ENCODE measurements at regions not wholly inside any gene's neighbourhood (a gene's known extent, or its start where the extent isn't known, plus 50 kb on each side); places are given as distances from the start of the nearest gene placed in this dataset.
"Not testable (repeated sequence)": the region's sequence is repeated elsewhere in the genome, so short reads cannot be mapped to it uniquely, and the experiment has no call there.

GRCh38 chr20:50451792-50452425 lies 58.3 kb upstream of the PTPN1 start:
- not testable (repeated sequence) for DNase-seq

DNA sequence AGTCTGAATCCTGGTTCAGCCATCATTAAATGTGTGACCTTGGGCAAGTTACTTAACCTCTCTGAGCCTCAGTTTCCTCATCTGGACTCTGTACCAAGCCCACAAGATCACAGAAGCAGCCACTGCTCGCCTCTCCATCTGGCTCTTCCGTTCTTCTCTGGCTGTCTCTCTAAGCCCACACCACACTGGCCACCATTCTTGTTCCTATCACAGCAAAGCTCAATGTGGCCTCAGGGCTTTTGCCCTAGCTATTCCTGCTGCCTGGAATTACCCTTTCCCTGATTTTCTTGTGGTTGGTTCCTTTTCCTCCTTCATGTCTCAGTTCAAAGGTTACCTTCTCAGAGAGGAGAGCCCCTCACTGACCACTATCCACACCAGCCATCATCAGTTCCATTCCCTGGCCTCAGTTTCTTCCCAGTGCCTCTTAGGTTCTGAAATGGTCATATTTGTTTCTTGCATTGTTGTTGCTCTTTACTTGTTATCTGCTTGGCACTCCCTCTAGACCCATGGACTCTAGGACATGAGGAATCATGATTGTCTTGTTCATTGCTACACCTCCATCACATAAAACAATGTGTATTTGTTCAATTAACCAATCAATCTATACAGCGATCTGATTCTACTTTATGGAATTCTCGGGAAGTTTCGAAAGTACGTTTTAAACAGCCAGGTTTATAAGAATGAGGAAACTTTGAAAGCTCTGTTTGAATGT lies 56.5 kb upstream of the PTPN1 start:
- no peak for DNase-seq

DNA sequence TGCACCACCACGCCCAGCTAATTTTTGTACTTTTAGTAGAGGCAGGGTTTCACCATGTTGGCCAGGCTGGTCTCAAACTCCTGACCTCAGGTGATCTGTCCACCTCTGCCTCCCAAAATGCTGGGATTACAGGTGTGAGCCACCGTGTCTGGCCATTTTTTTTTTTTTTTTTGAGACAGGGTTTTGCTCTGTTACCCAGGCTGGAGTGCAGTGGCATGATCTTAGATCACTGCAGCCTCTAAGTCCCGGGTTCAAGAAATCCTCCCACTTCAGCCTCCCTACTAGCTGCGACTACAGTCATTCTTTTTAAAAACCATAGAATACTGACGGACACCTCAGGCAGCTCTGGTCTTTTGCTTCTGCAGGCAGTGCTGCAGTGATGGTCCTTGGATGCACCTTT lies 54.9 kb upstream of the PTPN1 start:
- DNase-seq = not testable (repeated sequence)

DNA sequence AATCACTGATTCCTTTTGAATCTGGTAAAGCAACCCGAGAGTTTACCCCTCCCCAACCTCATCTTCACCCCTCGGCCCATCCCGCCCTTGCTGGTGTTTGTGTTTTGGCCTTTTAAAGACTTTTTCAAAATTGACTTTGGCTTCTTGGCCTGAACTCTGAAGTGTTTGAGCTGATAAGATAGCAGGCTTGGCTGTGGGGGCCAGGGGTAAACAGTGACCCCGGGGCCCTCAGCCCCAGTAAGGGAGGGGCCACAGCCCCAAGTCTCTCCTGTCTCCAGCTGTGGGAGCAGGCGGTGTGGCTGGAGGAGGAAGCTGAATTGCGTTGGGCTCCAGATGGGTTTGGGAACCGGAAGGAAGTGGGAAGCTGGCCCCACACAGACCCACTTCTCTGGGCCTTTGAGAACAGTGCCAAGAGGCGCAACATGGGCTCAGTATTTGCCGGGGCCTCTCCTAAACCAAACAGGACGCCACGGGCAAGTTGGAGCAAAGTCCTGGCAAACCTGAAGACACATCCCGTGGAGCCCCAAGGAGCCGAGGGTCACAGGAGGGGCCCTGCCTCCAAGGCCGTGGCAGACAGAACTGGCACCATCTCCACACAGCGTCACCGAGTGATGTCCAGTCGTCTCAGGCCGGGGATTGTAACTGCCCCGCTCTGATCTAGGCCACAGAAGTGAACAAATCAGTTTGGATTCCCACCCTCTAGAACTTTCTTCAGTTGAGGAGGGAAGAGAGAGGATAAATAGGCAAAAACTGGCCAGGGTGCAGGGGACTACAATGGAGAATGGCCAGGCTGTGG lies 54.3 kb upstream of the PTPN1 start:
- no peak for DNase-seq

- DNase-seq = no peak
These were observed 53.5 kb upstream of the PTPN1 start for GRCh38 chr20:50456452-50457324.

DNA sequence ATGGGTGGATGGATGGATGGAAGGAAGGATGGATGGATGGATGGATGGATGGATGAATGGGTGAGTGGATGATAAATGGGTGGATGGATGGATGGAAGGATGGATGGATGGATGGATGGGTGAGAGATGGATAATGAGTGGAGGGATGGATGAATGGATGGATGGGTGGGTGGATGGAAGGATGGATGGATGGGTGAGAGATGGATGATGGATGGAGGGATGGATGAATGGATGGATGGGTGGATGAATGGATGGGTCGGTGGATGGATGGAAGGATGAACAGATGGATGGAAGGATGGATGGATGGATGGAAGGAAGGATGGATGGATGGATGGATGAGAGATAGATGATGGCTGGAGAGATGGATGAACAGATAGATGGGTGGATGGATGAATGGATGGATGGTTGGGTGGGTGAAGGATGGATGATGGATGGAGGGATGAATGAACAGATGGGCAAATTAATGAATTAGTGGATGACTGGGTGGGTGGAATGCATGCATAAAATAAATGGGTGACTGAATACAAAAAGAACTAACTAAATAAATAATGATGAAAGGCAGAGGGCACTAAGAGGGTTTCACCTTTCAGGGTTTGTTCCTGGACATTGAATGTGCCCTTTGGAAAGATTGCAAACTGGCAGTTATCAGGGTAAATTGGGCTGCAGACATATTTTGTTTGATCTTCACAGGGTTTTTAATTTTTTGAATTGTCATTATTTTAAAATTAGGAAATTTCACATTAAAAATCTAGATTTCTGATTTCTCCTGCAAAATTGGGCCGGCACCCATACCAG lies 50.9 kb upstream of the PTPN1 start:
- DNase-seq = no peak

- no peak for DNase-seq
These were observed 50.0 kb upstream of the PTPN1 start for GRCh38 chr20:50460115-50460607.
